CD4-positive, alpha-beta T cell (primary cell): ENCODE measurements at regions not wholly inside any gene's neighbourhood (a gene's known extent, or its start where the extent isn't known, plus 50 kb on each side); places are given as distances from the start of the nearest gene placed in this dataset.

Experiments used
- ATAC-seq: fragments of 200-7000 bp; cut with Tn5 transposase; one replicate; pipeline ENCODE4 v1.10.0; 2022; ENCODE audit warnings: mild to moderate bottlenecking; ENCODE audit not compliant: poor library complexity
- CTCF ChIA-PET: fragments of 350-600 bp; sonication (Branson Sonifier 250); formaldehyde crosslinking; loops from one replicate; lab custom pipeline; 2021; ENCODE audit warnings: antibody characterized with exemption, inconsistent platforms; lab: Charles Lee
- POLR2A ChIA-PET: fragments of 350-600 bp; sonication (Branson Sonifier 250); formaldehyde crosslinking; loops from one replicate; lab custom pipeline; 2021; ENCODE audit warnings: antibody characterized with exemption, inconsistent platforms; lab: Charles Lee
- DNase-seq, 14 experiments: peaks; one replicate each; pipeline ENCODE4 v3.0.0-alpha.2; 2013 to 2020; ENCODE audit warnings: mixed read lengths in 2 of 14
- H3K27ac ChIP-seq, 2 donors: one replicate each; pipeline versions ENCODE4 v1.5.1 to v1.7.0; 2013; ENCODE audit warnings: low read length in 2 of 2, low read depth in 1 of 2, mild to moderate bottlenecking in 1 of 2
- H3K27me3 ChIP-seq, 2 experiments: 1 replicate in 1 of 2; 2 replicates in 1 of 2; pipeline versions ENCODE4 v1.6.1 to v1.7.0; 2013; ENCODE audit warnings: low read length in 2 of 2, control low read depth in 1 of 2, mild to moderate bottlenecking in 1 of 2, moderate library complexity in 1 of 2; ENCODE audit not compliant: insufficient read depth in 2 of 2, control insufficient read depth in 1 of 2
- H3K36me3 ChIP-seq: one replicate; pipeline ENCODE4 v1.6.1; 2013; ENCODE audit warnings: low read length, control low read depth; ENCODE audit not compliant: insufficient read depth
- H3K4me1 ChIP-seq: one replicate; pipeline ENCODE4 v1.6.1; 2013; ENCODE audit warnings: low read length, control low read depth; ENCODE audit not compliant: insufficient read depth
- H3K4me3 ChIP-seq: one replicate; pipeline ENCODE4 v1.5.1; 2013; ENCODE audit warnings: mild to moderate bottlenecking, low read length, moderate library complexity
- H3K9me3 ChIP-seq, 2 experiments: 1 replicate in 1 of 2; 2 replicates in 1 of 2; pipeline versions ENCODE4 v1.6.1 to v1.7.0; 2013; ENCODE audit warnings: low read length in 2 of 2, mild to moderate bottlenecking in 2 of 2, control low read depth in 1 of 2, moderate library complexity in 1 of 2; ENCODE audit not compliant: control insufficient read depth in 1 of 2, insufficient read depth in 1 of 2
- H3K27ac Mint-ChIP-seq: one replicate; pipeline ENCODE4 v1.8.0; 2020; ENCODE audit warnings: mixed read lengths
- H3K27me3 Mint-ChIP-seq: one replicate; pipeline ENCODE4 v1.8.0; 2021; ENCODE audit warnings: mixed read lengths
- H3K36me3 Mint-ChIP-seq: one replicate; pipeline ENCODE4 v1.8.0; 2021; ENCODE audit warnings: low read depth, mixed read lengths
- H3K4me1 Mint-ChIP-seq: one replicate; pipeline ENCODE4 v1.8.0; 2021; ENCODE audit warnings: low read depth, mixed read lengths
- H3K4me3 Mint-ChIP-seq: one replicate; pipeline ENCODE4 v1.8.0; 2020; ENCODE audit warnings: mild to moderate bottlenecking, mixed read lengths
- H3K9me3 Mint-ChIP-seq: one replicate; pipeline ENCODE4 v1.8.0; 2020; ENCODE audit warnings: mixed read lengths
- intact Hi-C, 2 experiments: fragments of 100-400 bp; cut with DNase I in 1 of 2; cut with micrococcal nuclease in 1 of 2; formaldehyde crosslinking; loops; one replicate each; pipeline versions ENCODE4 v1.15.1 to v1.9.0; 2023 to 2025; cut with DNase I, micrococcal nuclease
- TF ChIP-seq, protein P1 (sequence below): fragments of 200-600 bp; IDR thresholded peaks from one replicate; pipeline ENCODE4 v1.8.0; 2022; ENCODE audit warnings: antibody characterized with exemption, mild to moderate bottlenecking

DNA sequence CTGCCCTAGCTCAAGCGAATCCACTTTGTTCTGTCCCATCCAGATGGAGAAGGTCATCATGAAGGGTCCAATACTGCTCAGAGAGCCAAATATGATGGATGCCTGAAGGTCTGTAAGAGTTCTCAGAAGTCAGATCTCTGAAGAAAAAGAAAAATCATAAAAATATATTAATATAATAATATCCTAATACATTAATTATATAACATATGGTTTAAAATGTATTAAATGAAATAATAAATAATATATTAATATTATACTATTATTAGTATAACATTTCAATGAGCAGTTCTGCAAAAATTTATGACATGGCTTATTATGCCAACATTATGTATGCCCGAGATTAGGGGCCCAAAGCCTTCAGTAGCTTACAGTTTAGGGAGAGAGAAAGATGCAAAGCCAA lies 78.2 kb upstream of the GPR12 start:
- DNase-seq (no peak), ATAC-seq (no peak)
- Mint-ChIP-seq H3K4me3 (no peak overlapping the region), H3K4me1 (no peaks in the 10 kb centered on the region), H3K36me3 (no peaks in the 10 kb centered on the region), H3K27ac (no peak overlapping the region), H3K27me3 (peaks cover 38% of the 10 kb centered on the region), H3K9me3 (no peaks in the 10 kb centered on the region)
- POLR2A ChIA-PET: no interaction called here
- no peak overlapping the region for H3K27ac ChIP-seq
- H3K4me1 ChIP-seq: no peaks in the 10 kb centered on the region
- CTCF ChIA-PET: no interaction called here
- peaks cover 0 to 4% of the 10 kb centered on the region in 2 experiments for H3K9me3 ChIP-seq
- TF ChIP-seq, protein P1, sequence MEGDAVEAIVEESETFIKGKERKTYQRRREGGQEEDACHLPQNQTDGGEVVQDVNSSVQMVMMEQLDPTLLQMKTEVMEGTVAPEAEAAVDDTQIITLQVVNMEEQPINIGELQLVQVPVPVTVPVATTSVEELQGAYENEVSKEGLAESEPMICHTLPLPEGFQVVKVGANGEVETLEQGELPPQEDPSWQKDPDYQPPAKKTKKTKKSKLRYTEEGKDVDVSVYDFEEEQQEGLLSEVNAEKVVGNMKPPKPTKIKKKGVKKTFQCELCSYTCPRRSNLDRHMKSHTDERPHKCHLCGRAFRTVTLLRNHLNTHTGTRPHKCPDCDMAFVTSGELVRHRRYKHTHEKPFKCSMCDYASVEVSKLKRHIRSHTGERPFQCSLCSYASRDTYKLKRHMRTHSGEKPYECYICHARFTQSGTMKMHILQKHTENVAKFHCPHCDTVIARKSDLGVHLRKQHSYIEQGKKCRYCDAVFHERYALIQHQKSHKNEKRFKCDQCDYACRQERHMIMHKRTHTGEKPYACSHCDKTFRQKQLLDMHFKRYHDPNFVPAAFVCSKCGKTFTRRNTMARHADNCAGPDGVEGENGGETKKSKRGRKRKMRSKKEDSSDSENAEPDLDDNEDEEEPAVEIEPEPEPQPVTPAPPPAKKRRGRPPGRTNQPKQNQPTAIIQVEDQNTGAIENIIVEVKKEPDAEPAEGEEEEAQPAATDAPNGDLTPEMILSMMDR: no peak
- H3K4me3 ChIP-seq: no peak overlapping the region
- H3K27me3 ChIP-seq: peaks cover 3 to 12% of the 10 kb centered on the region in 2 experiments
- intact Hi-C loops: no loop called here
- no peaks in the 10 kb centered on the region for H3K36me3 ChIP-seq

DNA sequence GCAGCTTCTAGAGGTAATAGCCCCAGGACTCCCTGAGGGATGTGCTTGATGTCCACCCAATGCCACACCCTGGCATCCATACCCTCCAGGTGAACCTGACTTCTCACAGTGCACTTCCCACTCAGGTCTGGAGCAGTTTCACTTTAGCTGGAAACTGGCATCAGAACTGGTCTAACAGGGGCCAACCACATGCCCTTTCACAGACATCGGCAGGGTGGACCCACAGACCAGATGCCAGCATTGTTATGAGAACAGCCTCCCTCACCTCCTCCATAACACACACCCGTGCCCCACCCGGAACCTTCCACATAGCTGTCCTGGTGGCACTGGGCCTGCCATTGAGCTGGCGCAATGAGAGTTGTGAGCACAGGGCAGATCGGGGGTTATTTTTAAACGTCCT lies 77.4 kb upstream of the GPR12 start:
- H3K4me3 Mint-ChIP-seq: no peak overlapping the region
- intact Hi-C loops: no loop called here
- H3K27me3 Mint-ChIP-seq: peaks cover 42% of the 10 kb centered on the region
- Histone ChIP-seq H3K27me3 (peaks cover 3 to 19% of the 10 kb centered on the region in 2 experiments), H3K9me3 (peaks cover 0 to 4% of the 10 kb centered on the region in 2 experiments), H3K27ac (no peak overlapping the region), H3K4me1 (no peaks in the 10 kb centered on the region), H3K4me3 (no peak overlapping the region), H3K36me3 (no peaks in the 10 kb centered on the region)
- no peak overlapping the region for H3K27ac Mint-ChIP-seq
- ATAC-seq (no peak), DNase-seq (no peak)
- TF ChIP-seq, protein P1: no peak
- no peaks in the 10 kb centered on the region for H3K4me1 Mint-ChIP-seq
- no peaks in the 10 kb centered on the region for H3K9me3 Mint-ChIP-seq
- POLR2A ChIA-PET: no interaction called here
- H3K36me3 Mint-ChIP-seq: no peaks in the 10 kb centered on the region
- CTCF ChIA-PET: no interaction called here

DNA sequence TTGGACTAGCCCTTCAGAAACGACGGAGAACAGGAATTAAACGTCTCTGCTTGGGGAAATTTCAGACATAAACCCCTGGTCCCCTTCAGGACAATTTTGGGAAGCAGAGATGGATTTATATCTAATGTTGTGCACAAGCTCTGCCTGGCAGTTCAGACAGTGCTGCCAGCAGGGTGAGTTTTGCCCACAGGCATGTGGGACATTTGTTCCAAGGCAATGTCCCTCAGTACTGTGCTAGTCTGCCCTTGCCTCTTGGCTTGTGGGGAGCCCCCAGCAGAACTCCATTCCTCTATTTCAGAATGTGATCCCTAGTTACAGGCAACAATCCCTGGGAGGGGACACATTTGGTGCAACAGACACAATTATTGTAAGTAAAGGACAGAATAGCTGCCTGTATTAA lies 76.5 kb upstream of the GPR12 start:
- Mint-ChIP-seq H3K4me1 (no peaks in the 10 kb centered on the region), H3K27me3 (peaks cover 43% of the 10 kb centered on the region), H3K36me3 (no peaks in the 10 kb centered on the region), H3K4me3 (no peak overlapping the region), H3K9me3 (no peaks in the 10 kb centered on the region), H3K27ac (no peak overlapping the region)
- intact Hi-C loops: no loop called here
- DNase-seq (no peak), ATAC-seq (no peak)
- ChIA-PET POLR2A (no interaction called here), CTCF (no interaction called here)
- H3K27me3 ChIP-seq: peaks cover 3 to 19% of the 10 kb centered on the region in 2 experiments
- TF ChIP-seq, protein P1: no peak
- H3K9me3 ChIP-seq: peaks cover 0 to 4% of the 10 kb centered on the region in 2 experiments
- H3K36me3 ChIP-seq: no peaks in the 10 kb centered on the region
- no peak overlapping the region for H3K4me3 ChIP-seq
- no peaks in the 10 kb centered on the region for H3K4me1 ChIP-seq
- no peak overlapping the region for H3K27ac ChIP-seq
